GM21367 (cell line): ENCODE measurements at regions not wholly inside any gene's neighbourhood (a gene's known extent, or its start where the extent isn't known, plus 50 kb on each side); places are given as distances from the start of the nearest gene placed in this dataset.

Source experiments
- ATAC-seq: cut with Tn5 transposase; IDR thresholded peaks from one replicate; pipeline ENCODE4 v1.9.1; 2021; ENCODE audit not compliant: unreplicated experiment

GRCh38 chrY:14139521-14139920 is 83.5 kb downstream of the VCY1B start:
- no peak for ATAC-seq

GRCh38 chrY:14145614-14146013 is 89.6 kb downstream of the VCY1B start:
- no peak for ATAC-seq

- ATAC-seq, result no peak
Observed at GRCh38 chrY:14182776-14183175, 126.7 kb downstream of the VCY1B start.

GRCh38 chrY:14222014-14222413 is 166.0 kb downstream of the VCY1B start:
- no peak for ATAC-seq

- no peak for ATAC-seq
Observed at GRCh38 chrY:14231703-14232102, 175.7 kb downstream of the VCY1B start.

GRCh38 chrY:14235070-14235469 is 179.0 kb downstream of the VCY1B start:
- ATAC-seq, result no peak

GRCh38 chrY:14238277-14238676 is 182.2 kb downstream of the VCY1B start:
- ATAC-seq, result no peak

- ATAC-seq, result no peak
Observed at GRCh38 chrY:14246948-14247347, 190.9 kb downstream of the VCY1B start.

- ATAC-seq, result no peak
Observed at GRCh38 chrY:14248878-14249576, 193.0 kb downstream of the VCY1B start.

- no peak for ATAC-seq
Observed at GRCh38 chrY:14255965-14256816, 200.2 kb downstream of the VCY1B start.

GRCh38 chrY:14256817-14257168 is 200.8 kb downstream of the VCY1B start:
- ATAC-seq, result no peak

GRCh38 chrY:14277029-14277428 is 221.0 kb downstream of the VCY1B start:
- ATAC-seq, result no peak

- ATAC-seq, result no peak
Observed at GRCh38 chrY:14290656-14291375, 233.5 kb upstream of the NLGN4Y start.

- ATAC-seq, result no peak
Observed at GRCh38 chrY:14292382-14292781, 231.9 kb upstream of the NLGN4Y start.

GRCh38 chrY:14300775-14301174 is 223.6 kb upstream of the NLGN4Y start:
- ATAC-seq, result no peak

GRCh38 chrY:14301552-14301951 is 222.8 kb upstream of the NLGN4Y start:
- ATAC-seq, result no peak

- peak; percentile 95 for ATAC-seq
Observed at GRCh38 chrY:14328677-14329345, 195.5 kb upstream of the NLGN4Y start.

GRCh38 chrY:14330362-14330761 is 194.0 kb upstream of the NLGN4Y start:
- no peak for ATAC-seq

- ATAC-seq, result no peak
Observed at GRCh38 chrY:14339524-14339923, 184.8 kb upstream of the NLGN4Y start.

GRCh38 chrY:14340459-14341143 is 183.7 kb upstream of the NLGN4Y start:
- ATAC-seq, result peak; percentile 69
